ENCODE measurements at regions not wholly inside any gene's neighbourhood (a gene's known extent, or its start where the extent isn't known, plus 50 kb on each side); places are given as distances from the start of the nearest gene placed in this dataset.
"Not testable (repeated sequence)": the region's sequence is repeated elsewhere in the genome, so short reads cannot be mapped to it uniquely, and the experiment has no call there.

- ATAC-seq (no peak), DNase-seq (no peak)
- POLR2A ChIA-PET = no interaction called here
- Mint-ChIP-seq H3K4me1 (no peaks in the 10 kb centered on the region), H3K27ac (no peak overlapping the region), H3K9me3 (no peaks in the 10 kb centered on the region), H3K27me3 (peaks cover 0 to 2% (median 0%) of the 10 kb centered on the region in 5 donors), H3K36me3 (no peaks in the 10 kb centered on the region), H3K4me3 (no peak overlapping the region)
Observed at GRCh38 chr9:32161720-32162119, 222.7 kb upstream of the ACO1 start.

GRCh38 chr9:32166316-32166715 is 218.1 kb upstream of the ACO1 start:
- DNase-seq, H3K36me3 Mint-ChIP-seq, H3K27me3 Mint-ChIP-seq, H3K4me1 Mint-ChIP-seq, H3K4me3 Mint-ChIP-seq, POLR2A ChIA-PET, ATAC-seq, H3K9me3 Mint-ChIP-seq, H3K27ac Mint-ChIP-seq: not testable (repeated sequence)

GRCh38 chr9:32171339-32171738 is 213.1 kb upstream of the ACO1 start:
- no peaks in the 10 kb centered on the region for H3K4me1 Mint-ChIP-seq
- H3K27ac Mint-ChIP-seq = no peak overlapping the region
- peaks cover 0 to 3% (median 0%) of the 10 kb centered on the region in 9 donors for H3K9me3 Mint-ChIP-seq
- DNase-seq (no peak), ATAC-seq (no peak)
- POLR2A ChIA-PET = no interaction called here
- no peak overlapping the region for H3K4me3 Mint-ChIP-seq
- H3K36me3 Mint-ChIP-seq = no peaks in the 10 kb centered on the region
- H3K27me3 Mint-ChIP-seq = peaks cover 0 to 10% (median 0%) of the 10 kb centered on the region in 5 donors

- POLR2A ChIA-PET = no interaction called here
- Mint-ChIP-seq H3K4me3 (no peak overlapping the region), H3K27me3 (peaks cover 0 to 10% (median 0%) of the 10 kb centered on the region in 5 donors), H3K36me3 (no peaks in the 10 kb centered on the region), H3K4me1 (no peaks in the 10 kb centered on the region), H3K9me3 (peaks cover 0 to 3% (median 0%) of the 10 kb centered on the region in 9 donors), H3K27ac (no peak overlapping the region)
- no peak for ATAC-seq
- no peak for DNase-seq
Observed at GRCh38 chr9:32172256-32172655, 212.2 kb upstream of the ACO1 start.

- DNase-seq (no peak), ATAC-seq (no peak)
- Mint-ChIP-seq H3K4me3 (no peak overlapping the region), H3K36me3 (no peaks in the 10 kb centered on the region), H3K27me3 (peaks cover 0 to 5% (median 0%) of the 10 kb centered on the region in 5 donors), H3K27ac (no peak overlapping the region), H3K4me1 (no peaks in the 10 kb centered on the region), H3K9me3 (peaks cover 0 to 1% (median 0%) of the 10 kb centered on the region in 9 donors)
- POLR2A ChIA-PET = no interaction called here
Observed at GRCh38 chr9:32177396-32177795, 207.0 kb upstream of the ACO1 start.

- no peak overlapping the region for H3K27ac Mint-ChIP-seq
- H3K36me3 Mint-ChIP-seq = no peaks in the 10 kb centered on the region
Observed at GRCh38 chr9:32180597-32180996, 203.8 kb upstream of the ACO1 start.

GRCh38 chr9:32200241-32200640 is 184.2 kb upstream of the ACO1 start:
- H3K27ac Mint-ChIP-seq = no peak overlapping the region
- H3K4me1 Mint-ChIP-seq = no peaks in the 10 kb centered on the region
- H3K36me3 Mint-ChIP-seq = no peaks in the 10 kb centered on the region
- DNase-seq (no peak), ATAC-seq (no peak)
- peaks cover 0 to 3% (median 0%) of the 10 kb centered on the region in 9 donors for H3K9me3 Mint-ChIP-seq
- H3K4me3 Mint-ChIP-seq = no peak overlapping the region
- H3K27me3 Mint-ChIP-seq = peaks cover 0 to 10% (median 0%) of the 10 kb centered on the region in 5 donors
- POLR2A ChIA-PET = no interaction called here

More at GRCh38 chr9:32180597-32180996, 203.8 kb upstream of the ACO1 start:
- peaks cover 0 to 8% (median 0%) of the 10 kb centered on the region in 9 donors for H3K9me3 Mint-ChIP-seq
- peaks cover 2 to 13% (median 5%) of the 10 kb centered on the region in 5 donors for H3K27me3 Mint-ChIP-seq
- no peak overlapping the region for H3K4me3 Mint-ChIP-seq
- DNase-seq = no peak
- H3K4me1 Mint-ChIP-seq = no peaks in the 10 kb centered on the region
- no peak for ATAC-seq
- POLR2A ChIA-PET = no interaction called here

- no peaks in the 10 kb centered on the region for H3K4me1 Mint-ChIP-seq
- no peak overlapping the region for H3K4me3 Mint-ChIP-seq
- H3K9me3 Mint-ChIP-seq = no peaks in the 10 kb centered on the region
- POLR2A ChIA-PET = no interaction called here
- no peaks in the 10 kb centered on the region for H3K36me3 Mint-ChIP-seq
- H3K27ac Mint-ChIP-seq = no peak overlapping the region
- peaks cover 0 to 10% (median 0%) of the 10 kb centered on the region in 5 donors for H3K27me3 Mint-ChIP-seq
- ATAC-seq (no peak), DNase-seq (no peak)
Observed at GRCh38 chr9:32200896-32201295, 183.5 kb upstream of the ACO1 start.

- H3K36me3 Mint-ChIP-seq, H3K4me3 Mint-ChIP-seq, H3K27me3 Mint-ChIP-seq, POLR2A ChIA-PET, H3K4me1 Mint-ChIP-seq, ATAC-seq, DNase-seq, H3K27ac Mint-ChIP-seq, H3K9me3 Mint-ChIP-seq: not testable (repeated sequence)
Observed at GRCh38 chr9:32209164-32209563, 175.3 kb upstream of the ACO1 start.

GRCh38 chr9:32218100-32218767 is 166.2 kb upstream of the ACO1 start:
- no peak overlapping the region for H3K27ac Mint-ChIP-seq
- no peak overlapping the region for H3K4me3 Mint-ChIP-seq
- no peak for ATAC-seq

GRCh38 chr9:32220750-32221149 is 163.7 kb upstream of the ACO1 start:
- H3K27ac Mint-ChIP-seq = no peak overlapping the region
- no peak for ATAC-seq
- peaks cover 0 to 9% (median 0%) of the 10 kb centered on the region in 9 donors for H3K9me3 Mint-ChIP-seq
- no peak for DNase-seq
- peaks cover 0 to 5% (median 0%) of the 10 kb centered on the region in 3 donors for H3K36me3 Mint-ChIP-seq
- POLR2A ChIA-PET = no interaction called here
- no peak overlapping the region for H3K4me3 Mint-ChIP-seq
- peaks cover 2 to 20% (median 4%) of the 10 kb centered on the region in 5 donors for H3K27me3 Mint-ChIP-seq
- no peaks in the 10 kb centered on the region for H3K4me1 Mint-ChIP-seq

More at GRCh38 chr9:32218100-32218767, 166.2 kb upstream of the ACO1 start:
- Mint-ChIP-seq H3K9me3 (peaks cover 0 to 13% (median 3%) of the 10 kb centered on the region in 9 donors), H3K27me3 (peaks cover 2 to 20% (median 4%) of the 10 kb centered on the region in 5 donors), H3K36me3 (peaks cover 0 to 5% (median 0%) of the 10 kb centered on the region in 3 donors), H3K4me1 (no peaks in the 10 kb centered on the region)
- POLR2A ChIA-PET = no interaction called here
- DNase-seq = no peak

GRCh38 chr9:32234451-32234850 is 150.0 kb upstream of the ACO1 start:
- Mint-ChIP-seq H3K4me1 (no peaks in the 10 kb centered on the region), H3K27me3 (peaks cover 2 to 12% (median 4%) of the 10 kb centered on the region in 5 donors), H3K9me3 (peaks cover 0 to 7% (median 0%) of the 10 kb centered on the region in 9 donors), H3K4me3 (no peak overlapping the region), H3K36me3 (no peaks in the 10 kb centered on the region), H3K27ac (no peak overlapping the region)
- no peak for ATAC-seq
- no peak for DNase-seq
- POLR2A ChIA-PET = no interaction called here

- Mint-ChIP-seq H3K27ac (no peak overlapping the region), H3K27me3 (peaks cover 0 to 10% (median 4%) of the 10 kb centered on the region in 5 donors), H3K36me3 (no peaks in the 10 kb centered on the region), H3K4me1 (no peaks in the 10 kb centered on the region), H3K9me3 (no peaks in the 10 kb centered on the region), H3K4me3 (no peak overlapping the region)
- POLR2A ChIA-PET = no interaction called here
- DNase-seq (no peak), ATAC-seq (no peak)
Observed at GRCh38 chr9:32247168-32247567, 137.3 kb upstream of the ACO1 start.

GRCh38 chr9:32248189-32248712 is 136.2 kb upstream of the ACO1 start:
- H3K4me1 Mint-ChIP-seq = no peaks in the 10 kb centered on the region
- H3K27me3 Mint-ChIP-seq = peaks cover 4 to 12% (median 9%) of the 10 kb centered on the region in 5 donors
- ATAC-seq = no peak
- no peak for DNase-seq
- H3K27ac Mint-ChIP-seq = no peak overlapping the region
- no peak overlapping the region for H3K4me3 Mint-ChIP-seq
- H3K36me3 Mint-ChIP-seq = no peaks in the 10 kb centered on the region
- POLR2A ChIA-PET = no interaction called here
- no peaks in the 10 kb centered on the region for H3K9me3 Mint-ChIP-seq

All from naive thymus-derived CD8-positive, alpha-beta T cell (primary cell).